GM12878 (cell line): ENCODE measurements at regions not wholly inside any gene's neighbourhood (a gene's known extent, or its start where the extent isn't known, plus 50 kb on each side); places are given as distances from the start of the nearest gene placed in this dataset.
A peak's percentile ranks its signal among the peaks of the same experiment; 100 is the strongest.

Experiments
- ATAC-seq: fragments of 200-7000 bp; cut with Tn5 transposase; 3 replicates; pipeline ENCODE4 v1.9.1; 2020; ENCODE audit warnings: mild to moderate bottlenecking, moderate library complexity
- BruUV-seq: library from RNA; stranded (reverse); fragments of 400-500 nt; replicated peaks from 2 replicates; lab custom pipeline; 2021; lab: Mats Ljungman, UMichigan
- CTCF ChIA-PET: fragments of 300-600 bp; sonication (Branson Sonifier 250); formaldehyde crosslinking; extraction: SDS; loops from one replicate; lab custom pipeline; 2021; ENCODE audit warnings: inconsistent platforms; lab: Yijun Ruan, JAX
- POLR2A ChIA-PET: fragments of 350-600 bp; formaldehyde crosslinking; extraction: SDS; loops from one replicate; lab custom pipeline; 2021; ENCODE audit warnings: inconsistent platforms; lab: Charles Lee
- RAD21 ChIA-PET: fragments of 300-600 bp; sonication (Branson Sonifier 250); formaldehyde crosslinking; loops from one replicate; lab custom pipeline; 2023; ENCODE audit warnings: antibody characterized with exemption; ENCODE audit not compliant: unreplicated experiment; lab: Charles Lee
- SMC1A ChIA-PET: fragments of 300-600 bp; sonication (Branson Sonifier 250); formaldehyde crosslinking; loops from one replicate; lab custom pipeline; 2023; ENCODE audit not compliant: unreplicated experiment, uncharacterized antibody; lab: Charles Lee
- DNase-seq: peaks from one replicate; pipeline ENCODE4 v3.0.0-alpha.2; 2011; ENCODE audit warnings: low read depth, low spot score
- FAIRE-seq: peaks from 3 replicates; lab custom pipeline; 2011; peaks lifted over from hg19 to GRCh38; lab: Jason Lieb, UNC
- H2AFZ ChIP-seq: 2 replicates; pipeline ENCODE4 v1.6.0; 2011; ENCODE audit warnings: low read depth, low read length, control low read depth; ENCODE audit not compliant: control insufficient read depth
- H3K27ac ChIP-seq: 2 replicates; pipeline ENCODE4 v1.5.1; 2011; ENCODE audit warnings: control low read depth; ENCODE audit not compliant: control insufficient read depth, insufficient read depth
- H3K27me3 ChIP-seq, 2 experiments: replicated peaks in 1 of 2; 2 replicates each; pipeline versions ENCODE4 v1.6.0 to v1.6.1; 2011; ENCODE audit warnings: low read length in 1 of 2; ENCODE audit not compliant: control insufficient read depth in 2 of 2, insufficient read depth in 2 of 2
- H3K36me3 ChIP-seq, 2 experiments: 2 replicates each; pipeline ENCODE4 v1.5.1; 2011; ENCODE audit warnings: low read length in 1 of 2; ENCODE audit not compliant: control insufficient read depth in 2 of 2, insufficient read depth in 2 of 2
- H3K4me1 ChIP-seq: 2 replicates; pipeline ENCODE4 v1.6.1; 2011; ENCODE audit warnings: mild to moderate bottlenecking, low read length, moderate library complexity, mixed read lengths; ENCODE audit not compliant: control insufficient read depth, insufficient read depth
- H3K4me2 ChIP-seq: 2 replicates; pipeline ENCODE4 v1.6.0; 2011; ENCODE audit warnings: control low read depth; ENCODE audit not compliant: control insufficient read depth, insufficient read depth
- H3K4me3 ChIP-seq: fragments of 200-600 bp; sonication (generic); 2 replicates; pipeline ENCODE4 v1.5.1; 2016
- H3K79me2 ChIP-seq: 2 replicates; pipeline ENCODE4 v1.6.0; 2011; ENCODE audit warnings: low read length; ENCODE audit not compliant: control insufficient read depth, insufficient read depth
- H3K9ac ChIP-seq: 2 replicates; pipeline ENCODE4 v1.8.0; 2011; ENCODE audit warnings: low read length, control low read depth, mixed read lengths; ENCODE audit not compliant: control insufficient read depth, insufficient read depth
- H3K9me3 ChIP-seq: replicated peaks from 3 replicates; pipeline ENCODE4 v1.5.1; 2011; ENCODE audit warnings: mild to moderate bottlenecking, low read length; ENCODE audit not compliant: control insufficient read depth, insufficient read depth
- H4K20me1 ChIP-seq: 2 replicates; pipeline ENCODE4 v1.6.0; 2011; ENCODE audit not compliant: control insufficient read depth, insufficient read depth
- CTCF ChIP-seq, 3 experiments: IDR thresholded peaks in 2 of 3; conservative IDR thresholded peaks in 1 of 3; 2 replicates each; pipeline ENCODE4 v1.5.1; 2011; ENCODE audit warnings: low read depth in 3 of 3, low read length in 3 of 3, mild to moderate bottlenecking in 3 of 3, control low read depth in 2 of 3, moderate library complexity in 2 of 3, inconsistent platforms in 1 of 3, mixed read lengths in 1 of 3; ENCODE audit not compliant: control insufficient read depth in 2 of 3, insufficient read depth in 1 of 3; ENCODE audit errors: extremely low read depth in 1 of 3
- FOS ChIP-seq: IDR thresholded peaks from 3 replicates; pipeline ENCODE4 v1.6.1; 2011; ENCODE audit warnings: borderline replicate concordance; ENCODE audit not compliant: insufficient read length; ENCODE audit errors: extremely low read depth
- HCFC1 ChIP-seq: fragments of 150-350 bp; IDR thresholded peaks from 2 replicates; pipeline ENCODE4 v1.6.1; 2014; ENCODE audit warnings: low read length
- HDAC2 ChIP-seq: fragments of 200-600 bp; sonication (generic); IDR thresholded peaks from 2 replicates; pipeline ENCODE4 v1.6.1; 2017
- MTA2 ChIP-seq: fragments of 450-650 bp; IDR thresholded peaks from 2 replicates; pipeline ENCODE4 v1.6.1; 2016; ENCODE audit warnings: low read depth, mild to moderate bottlenecking, moderate library complexity
- MXI1 ChIP-seq: fragments of 150-350 bp; IDR thresholded peaks from 2 replicates; pipeline ENCODE4 v1.6.1; 2011; ENCODE audit warnings: low read depth, mild to moderate bottlenecking, inconsistent platforms, low read length, improper control_type of control experiment
- NFIC ChIP-seq: IDR thresholded peaks from 2 replicates; pipeline ENCODE4 v1.6.1; 2012; ENCODE audit warnings: low read depth, mild to moderate bottlenecking, inconsistent platforms, low read length, moderate library complexity
- SMC3 ChIP-seq: IDR thresholded peaks from 2 replicates; pipeline ENCODE4 v1.6.1; 2011; ENCODE audit warnings: low read length, improper control_type of control experiment, borderline replicate concordance
- SREBF1 ChIP-seq: IDR thresholded peaks from 2 replicates; pipeline ENCODE4 v1.6.1; 2012; ENCODE audit warnings: mild to moderate bottlenecking, low read length
- STAT3 ChIP-seq: IDR thresholded peaks from 2 replicates; pipeline ENCODE4 v1.6.1; 2011; ENCODE audit warnings: low read depth, low read length, improper control_type of control experiment
- ZNF592 ChIP-seq: fragments of 450-650 bp; IDR thresholded peaks from 2 replicates; pipeline ENCODE4 v1.6.1; 2017; ENCODE audit warnings: mild to moderate bottlenecking, moderate library complexity
- WGBS: methylation state at CpG from one replicate; pipeline ENCODE4 v1.1.6; 2016; ENCODE audit warnings: low lambda C conversion rate; ENCODE audit not compliant: insufficient replicate concordance, insufficient coverage; ENCODE audit errors: missing lambda C conversion rate; 5-methylcytosine and 5-hydroxymethylcytosine counted together
- in situ Hi-C: fragments of 300-500 bp; cut with MboI; formaldehyde crosslinking; loops from 9 replicates; pipeline ENCODE4 v1.14.3; 2018; ENCODE audit warnings: mixed read lengths
- intact Hi-C: fragments of 100-400 bp; cut with micrococcal nuclease; formaldehyde crosslinking; loops from one replicate; pipeline ENCODE4 v1.14.2; 2022; ENCODE audit not compliant: unreplicated experiment

DNA sequence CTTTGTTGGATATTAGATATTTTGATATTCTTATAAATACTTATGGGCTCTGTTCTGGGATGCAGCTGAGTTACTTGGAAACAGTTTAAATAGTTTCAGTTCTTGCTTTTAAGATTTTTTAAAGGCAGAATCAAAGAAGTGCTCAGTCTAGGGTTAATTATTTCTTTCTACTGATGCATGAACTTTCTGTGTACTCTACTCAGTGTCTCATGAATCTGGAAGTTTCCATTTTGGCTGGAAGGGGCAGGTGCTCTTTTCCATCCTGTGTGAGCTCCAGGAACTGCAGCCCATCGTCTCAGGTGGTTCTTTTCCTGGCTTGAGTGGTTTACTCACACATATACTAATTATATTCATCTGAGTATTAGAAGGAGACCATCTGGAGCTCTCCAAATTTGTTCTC lies 61.1 kb upstream of the CPHXL start:
- no peak for TF ChIP-seq SREBF1
- TF ChIP-seq MTA2 = peak; percentile 62
- H3K4me2 ChIP-seq = no peak overlapping the region
- no peak overlapping the region for H3K9ac ChIP-seq
- H3K9me3 ChIP-seq = no peaks in the 10 kb centered on the region
- no peaks in the 10 kb centered on the region for H4K20me1 ChIP-seq
- H3K27ac ChIP-seq = no peak overlapping the region
- ChIA-PET CTCF (interaction anchor here (1.0 to 4.1 kb wide), 9 partner anchors 10 to 1388 kb away, joined by 3 to 32 read pairs (median 4); no protein-coding TSS in a partner anchor), SMC1A (interaction anchor here (0.5 to 1.5 kb wide), 4 partner anchors 18 to 1384 kb away, joined by 3 to 6 read pairs (median 3); no protein-coding TSS in a partner anchor), RAD21 (interaction anchor here (1.2 to 1.3 kb wide), 2 partner anchors 867 to 1384 kb away, joined by 3 to 4 read pairs; no protein-coding TSS in a partner anchor), POLR2A (interaction anchor here (0.6 kb wide), 1 partner anchor 26 kb away, joined by 3 read pairs; no protein-coding TSS in a partner anchor)
- FAIRE-seq (no peak), DNase-seq (no peak), ATAC-seq (peak; percentile 41)
- H3K36me3 ChIP-seq = no peaks in the 10 kb centered on the region
- in situ Hi-C loops = loop anchor here (5.0 kb wide), 2 partner anchors 865 to 1385 kb away; no protein-coding TSS in a partner anchor
- H3K4me3 ChIP-seq = no peak overlapping the region
- intact Hi-C loops = no loop called here
- no peaks in the 10 kb centered on the region for H3K79me2 ChIP-seq
- BruUV-seq = no TSS peak
- H3K27me3 ChIP-seq = no peaks in the 10 kb centered on the region
- H2AFZ ChIP-seq = no peak overlapping the region
- 0 out of 2 replicates have a peak, but pooled peaks cover 3% of the 10 kb centered on the region for H3K4me1 ChIP-seq
- WGBS = 0% methylated on average over 1 of the region's 1 CpG

GRCh38 chr16:75789237-75789636 lies 62.9 kb upstream of the CPHXL start:
- Histone ChIP-seq H3K27me3 (no peaks in the 10 kb centered on the region), H3K9ac (no peak overlapping the region), H3K79me2 (no peaks in the 10 kb centered on the region), H3K36me3 (no peaks in the 10 kb centered on the region), H3K9me3 (no peaks in the 10 kb centered on the region), H3K4me2 (no peak overlapping the region), H3K4me1 (0 out of 2 replicates have a peak, but pooled peaks cover 3% of the 10 kb centered on the region), H3K27ac (no peak overlapping the region), H2AFZ (no peak overlapping the region), H4K20me1 (no peaks in the 10 kb centered on the region), H3K4me3 (no peak overlapping the region)
- SMC1A ChIA-PET = no interaction called here
- intact Hi-C loops (loop anchor here (1.0 to 2.0 kb wide), 2 partner anchors 864 to 1382 kb away; no protein-coding TSS in a partner anchor), in situ Hi-C loops (loop anchor here (5.0 kb wide), 2 partner anchors 863 to 1383 kb away; no protein-coding TSS in a partner anchor)
- RAD21 ChIA-PET = interaction anchor here (1.2 kb wide), 1 partner anchor 1382 kb away, joined by 3 read pairs; no protein-coding TSS in a partner anchor
- FAIRE-seq = peak; percentile 89
- 6% methylated on average over 4 of the region's 4 CpGs for WGBS
- BruUV-seq = no TSS peak
- peak; percentile 89 for ATAC-seq
- POLR2A ChIA-PET = no interaction called here
- CTCF ChIA-PET = interaction anchor here (1.1 to 1.4 kb wide), 4 partner anchors 9 to 1385 kb away, joined by 3 to 5 read pairs (median 4); no protein-coding TSS in a partner anchor
- no peak for DNase-seq
- no peak for TF ChIP-seq HDAC2
- TF ChIP-seq STAT3 = no peak
- no peak for TF ChIP-seq NFIC
- peak; percentile 33; the same call in 1 of the 2 replicates for TF ChIP-seq MXI1
- TF ChIP-seq FOS = no peak
- no peak for TF ChIP-seq HCFC1
- peak; percentile 60 to 74 (median 73) for TF ChIP-seq CTCF (IDR thresholded peaks at IDR 0.05 in 2 of 3, conservative IDR thresholded peaks at IDR 0.05 in 1 of 3; ENCODE audit: control insufficient read depth in 2 of 3, extremely low read depth in 1 of 3, insufficient read depth in 1 of 3, low read depth in 3 of 3, low read length in 3 of 3)
- TF ChIP-seq ZNF592 = 0 out of 2 replicates have a peak, but pooled peaks have one; percentile 23
- peak; percentile 80; the same call in 1 of the 2 replicates for TF ChIP-seq SMC3
